IMR-90 (cell line): ENCODE measurements at regions not wholly inside any gene's neighbourhood (a gene's known extent, or its start where the extent isn't known, plus 50 kb on each side); places are given as distances from the start of the nearest gene placed in this dataset.

Experiments used
- ATAC-seq: fragments of 200-7000 bp; cut with Tn5 transposase; 2 replicates; pipeline ENCODE4 v1.9.1; 2020; ENCODE audit warnings: low read depth, mild to moderate bottlenecking, moderate library complexity
- BruUV-seq: library from RNA; stranded (reverse); fragments of 400-500 nt; replicated peaks from 2 replicates; lab custom pipeline; 2021; lab: Mats Ljungman, UMichigan
- CTCF ChIA-PET: fragments of 300-600 bp; formaldehyde crosslinking; extraction: SDS; loops from one replicate; lab custom pipeline; 2021; ENCODE audit warnings: antibody characterized with exemption; lab: Yijun Ruan, JAX
- POLR2A ChIA-PET: fragments of 300-600 bp; sonication (Branson Sonifier 250); formaldehyde crosslinking; loops from one replicate; lab custom pipeline; 2022; ENCODE audit warnings: antibody characterized with exemption; ENCODE audit not compliant: unreplicated experiment; lab: Charles Lee
- DNase-seq: peaks from one replicate; pipeline ENCODE4 v3.0.0; 2013
- H2AFZ ChIP-seq: replicated peaks from 2 replicates; pipeline ENCODE3; 2013; ENCODE audit warnings: low read length, mild to moderate bottlenecking; ENCODE audit not compliant: poor library complexity
- H2AK5ac ChIP-seq: 2 replicates; pipeline ENCODE4 v1.6.1; 2013; ENCODE audit warnings: low read depth, low read length, inconsistent platforms
- H2AK9ac ChIP-seq: replicated peaks from 2 replicates; pipeline ENCODE3; 2013; ENCODE audit warnings: mild to moderate bottlenecking, low read depth, low read length, moderate library complexity; ENCODE audit not compliant: poor library complexity
- H2BK120ac ChIP-seq: 2 replicates; pipeline ENCODE4 v1.6.1; 2013; ENCODE audit warnings: low read depth, low read length, inconsistent platforms
- H2BK15ac ChIP-seq: 3 replicates; pipeline ENCODE4 v1.6.1; 2013; ENCODE audit warnings: low read depth, low read length, inconsistent platforms
- H2BK20ac ChIP-seq: 2 replicates; pipeline ENCODE4 v1.6.1; 2013; ENCODE audit warnings: low read depth, mild to moderate bottlenecking, inconsistent platforms, low read length, moderate library complexity
- H2BK5ac ChIP-seq: 2 replicates; pipeline ENCODE4 v1.6.1; 2013; ENCODE audit warnings: mild to moderate bottlenecking, low read depth, low read length, inconsistent platforms; ENCODE audit not compliant: poor library complexity, severe bottlenecking
- H3K14ac ChIP-seq: replicated peaks from 2 replicates; pipeline ENCODE4 v1.6.1; 2013; ENCODE audit warnings: low read depth, low read length, inconsistent platforms
- H3K18ac ChIP-seq: 2 replicates; pipeline ENCODE4 v1.6.1; 2013; ENCODE audit warnings: low read depth, low read length, control low read depth
- H3K23ac ChIP-seq: 2 replicates; pipeline ENCODE4 v1.6.1; 2013; ENCODE audit warnings: low read depth, low read length, inconsistent platforms
- H3K27ac ChIP-seq: 2 replicates; pipeline ENCODE4 v1.5.1; 2013; ENCODE audit warnings: mild to moderate bottlenecking, control low read depth, low read length; ENCODE audit not compliant: insufficient read depth
- H3K27me3 ChIP-seq: 2 replicates; pipeline ENCODE4 v1.6.1; 2013; ENCODE audit warnings: low read length; ENCODE audit not compliant: control insufficient read depth, insufficient read depth
- H3K36me3 ChIP-seq: 2 replicates; pipeline ENCODE4 v1.6.1; 2013; ENCODE audit warnings: low read length, mixed read lengths; ENCODE audit not compliant: control insufficient read depth, insufficient read depth
- H3K4ac ChIP-seq: 2 replicates; pipeline ENCODE4 v1.6.1; 2013; ENCODE audit warnings: low read depth, low read length, inconsistent platforms
- H3K4me1 ChIP-seq: 2 replicates; pipeline ENCODE4 v1.6.1; 2013; ENCODE audit warnings: low read length, mixed read lengths; ENCODE audit not compliant: control insufficient read depth, insufficient read depth
- H3K4me2 ChIP-seq: 2 replicates; pipeline ENCODE4 v1.6.1; 2013; ENCODE audit warnings: low read depth, mild to moderate bottlenecking, control low read depth, low read length, moderate library complexity
- H3K4me3 ChIP-seq: 2 replicates; pipeline ENCODE4 v1.5.1; 2013; ENCODE audit warnings: low read depth, mild to moderate bottlenecking, control low read depth, low read length, moderate library complexity; ENCODE audit not compliant: insufficient read depth
- H3K56ac ChIP-seq: 2 replicates; pipeline ENCODE4 v1.6.1; 2013; ENCODE audit warnings: low read length, inconsistent platforms; ENCODE audit not compliant: insufficient read depth; ENCODE audit errors: extremely low read depth
- H3K79me1 ChIP-seq, 2 experiments: 2 replicates each; pipeline ENCODE4 v1.6.1; 2013; ENCODE audit warnings: low read length in 2 of 2, inconsistent platforms in 1 of 2, low read depth in 1 of 2
- H3K9ac ChIP-seq: 2 replicates; pipeline ENCODE4 v1.6.1; 2013; ENCODE audit warnings: low read depth, low read length, control low read depth
- H3K9me1 ChIP-seq: 2 replicates; pipeline ENCODE4 v1.6.1; 2013; ENCODE audit warnings: low read length, inconsistent platforms; ENCODE audit not compliant: insufficient read depth
- H3K9me3 ChIP-seq: 2 replicates; pipeline ENCODE4 v1.6.1; 2013; ENCODE audit warnings: low read length; ENCODE audit not compliant: control insufficient read depth, insufficient read depth
- H4K20me1 ChIP-seq: 2 replicates; pipeline ENCODE4 v1.6.1; 2013; ENCODE audit warnings: low read length, inconsistent platforms; ENCODE audit not compliant: insufficient read depth
- H4K5ac ChIP-seq: 2 replicates; pipeline ENCODE4 v1.6.1; 2013; ENCODE audit warnings: mild to moderate bottlenecking, low read depth, low read length, control low read depth
- H4K8ac ChIP-seq, 2 experiments: 2 replicates each; pipeline ENCODE4 v1.6.1; 2013; ENCODE audit warnings: low read depth in 2 of 2, low read length in 2 of 2, control low read depth in 1 of 2, inconsistent platforms in 1 of 2
- H4K91ac ChIP-seq: 2 replicates; pipeline ENCODE4 v1.6.1; 2013; ENCODE audit warnings: low read depth, low read length, inconsistent platforms; ENCODE audit not compliant: insufficient read depth
- NFE2L2 ChIP-seq: fragments of 150-350 bp; IDR thresholded peaks from 2 replicates; pipeline ENCODE4 v1.6.1; 2016; ENCODE audit warnings: low read depth, mild to moderate bottlenecking, low read length
- POLR2A ChIP-seq: IDR thresholded peaks from 2 replicates; pipeline ENCODE4 v1.6.1; 2012; ENCODE audit warnings: mild to moderate bottlenecking, low read depth, low read length
- USF2 ChIP-seq: fragments of 150-350 bp; IDR thresholded peaks from 2 replicates; pipeline ENCODE4 v1.6.1; 2017; ENCODE audit warnings: mild to moderate bottlenecking, antibody characterized with exemption, low read length, low read depth
- WGBS, 2 experiments: methylation state at CpG; one replicate each; pipeline versions ENCODE4 v1.1.5 to v1.1.7; 2013; ENCODE audit warnings: missing lambda C conversion rate in 2 of 2; ENCODE audit not compliant: insufficient read length in 1 of 2; ENCODE audit errors: extremely low coverage in 2 of 2; 5-methylcytosine and 5-hydroxymethylcytosine counted together
- dilution Hi-C: fragments of 300-500 bp; cut with HindIII; formaldehyde crosslinking; loops from one replicate; pipeline ENCODE4 v1.14.3; 2018; ENCODE audit warnings: low sequenced_read_pairs; ENCODE audit not compliant: unreplicated experiment
- in situ Hi-C: fragments of 300-500 bp; cut with MboI; formaldehyde crosslinking; loops from 3 replicates; pipeline ENCODE4 v1.14.3; 2019; ENCODE audit warnings: low sequenced_read_pairs, inconsistent platforms, mixed read lengths
- intact Hi-C: fragments of 100-400 bp; cut with micrococcal nuclease; formaldehyde crosslinking; loops from 2 replicates; pipeline ENCODE4 v1.10.0; 2022

GRCh38 chr13:108070925-108071324 is 144.4 kb downstream of the LIG4 start:
- TF ChIP-seq POLR2A, result no peak
- no peak for TF ChIP-seq NFE2L2
- TF ChIP-seq USF2, result no peak
- Histone ChIP-seq H3K9me3 (no peaks in the 10 kb centered on the region), H3K79me1 (no peaks in the 10 kb centered on the region), H3K23ac (no peak overlapping the region), H3K4me2 (no peak overlapping the region), H3K27me3 (no peaks in the 10 kb centered on the region; the same call in 1 of the 2 replicates), H3K4me3 (no peak overlapping the region), H4K91ac (no peak overlapping the region), H3K9ac (no peak overlapping the region), H3K14ac (no peak overlapping the region), H3K36me3 (no peaks in the 10 kb centered on the region), H3K56ac (no peak overlapping the region), H2BK5ac (no peak overlapping the region), H4K20me1 (no peaks in the 10 kb centered on the region), H2BK20ac (no peak overlapping the region), H3K4ac (no peak overlapping the region), H4K5ac (no peak overlapping the region), H4K8ac (no peak overlapping the region), H2AFZ (no peak overlapping the region), H3K9me1 (no peaks in the 10 kb centered on the region), H3K27ac (no peak overlapping the region), H2BK15ac (no peak overlapping the region), H2BK120ac (no peak overlapping the region), H3K18ac (no peak overlapping the region), H2AK9ac (no peak overlapping the region), H2AK5ac (no peak overlapping the region), H3K4me1 (no peaks in the 10 kb centered on the region)
- CTCF ChIA-PET, result no interaction called here
- ATAC-seq (no peak), DNase-seq (no peak)
- BruUV-seq, result no TSS peak
- dilution Hi-C loops, result no loop called here
- in situ Hi-C loops, result no loop called here
- POLR2A ChIA-PET, result no interaction called here
- intact Hi-C loops, result no loop called here
- 45% methylated on average over 4 of the region's 5 CpGs; no CpG with 5 or more reads in 1 of the 2 experiments for WGBS, 2 experiments
